ENCODE measurements at regions not wholly inside any gene's neighbourhood (a gene's known extent, or its start where the extent isn't known, plus 50 kb on each side); places are given as distances from the start of the nearest gene placed in this dataset. TPM values are rescaled to one million over a fixed set of nuclear protein-coding genes. Genes with fewer than 3 reads are reported as not detected.

GRCh38 chr7:140242057-140243031 lies 65.6 kb upstream of the KDM7A start:
- DNase-seq (ENCODE audit: low read depth in 2 of 3, low spot score in 2 of 3), result peak in 2 of 3 donors; percentile 81 to 88

GRCh38 chr7:140239653-140239935 lies 62.8 kb upstream of the KDM7A start:
- DNase-seq (ENCODE audit: low read depth in 2 of 3, low spot score in 2 of 3), result peak in 1 of 3 donors; percentile 18

GRCh38 chr7:140238778-140239652 lies 62.2 kb upstream of the KDM7A start:
- DNase-seq (ENCODE audit: low read depth in 2 of 3, low spot score in 2 of 3), result no peak

GRCh38 chr7:140237390-140237789 lies 60.6 kb upstream of the KDM7A start:
- no peak for DNase-seq (ENCODE audit: low read depth in 2 of 3, low spot score in 2 of 3)

- no peak for DNase-seq (ENCODE audit: low read depth in 2 of 3, low spot score in 2 of 3)
These were observed 59.8 kb upstream of the KDM7A start for GRCh38 chr7:140236626-140237025.

- no peak for DNase-seq (ENCODE audit: low read depth in 2 of 3, low spot score in 2 of 3)
These were observed 58.3 kb upstream of the KDM7A start for GRCh38 chr7:140235114-140235513.

GRCh38 chr7:140232957-140233917 lies 56.5 kb upstream of the KDM7A start:
- no peak for DNase-seq (ENCODE audit: low read depth in 2 of 3, low spot score in 2 of 3)

- peak in 2 of 3 donors; percentile 9 to 34 for DNase-seq (ENCODE audit: low read depth in 2 of 3, low spot score in 2 of 3)
These were observed 55.1 kb upstream of the KDM7A start for GRCh38 chr7:140231771-140232491.

- DNase-seq (ENCODE audit: low read depth in 2 of 3, low spot score in 2 of 3), result peak in 1 of 3 donors; percentile 20
These were observed 54.3 kb upstream of the KDM7A start for GRCh38 chr7:140230861-140231770.

- peak; percentile 15 to 53 (median 33) for DNase-seq (ENCODE audit: low read depth in 2 of 3, low spot score in 2 of 3)
These were observed 53.7 kb upstream of the KDM7A start for GRCh38 chr7:140230516-140230860.

GRCh38 chr7:140229591-140230515 lies 53.1 kb upstream of the KDM7A start:
- DNase-seq (ENCODE audit: low read depth in 2 of 3, low spot score in 2 of 3), result peak; percentile 47 to 69 (median 64)

- peak in 1 of 3 donors; percentile 26 for DNase-seq (ENCODE audit: low read depth in 2 of 3, low spot score in 2 of 3)
These were observed 52.3 kb upstream of the KDM7A start for GRCh38 chr7:140229101-140229525.

Small RNAs in the stretch of these regions (small RNA-seq; reads per million reads assigned to genes)
- not detected for gene RNU1-58P
